Activated T-cell treated with anti-CD3 and anti-CD28 coated beads, Interleukin-2, amount 50 U/mL, for 4 hours (primary cell): ENCODE measurements at regions not wholly inside any gene's neighbourhood (a gene's known extent, or its start where the extent isn't known, plus 50 kb on each side); places are given as distances from the start of the nearest gene placed in this dataset.

ENCODE experiments used
- ATAC-seq, 2 donors: fragments of 200-7000 bp; cut with Tn5 transposase; one replicate each; pipeline ENCODE4 v1.10.0; 2021
- DNase-seq: peaks from one replicate; pipeline ENCODE4 v3.0.0-alpha.2; 2020
- H3K27me3 Mint-ChIP-seq: one replicate; pipeline ENCODE4 v1.8.0; 2021; ENCODE audit warnings: low read depth, mixed read lengths
- H3K36me3 Mint-ChIP-seq: one replicate; pipeline ENCODE4 v1.8.0; 2022; ENCODE audit warnings: mixed read lengths; ENCODE audit not compliant: insufficient read depth
- H3K4me1 Mint-ChIP-seq: one replicate; pipeline ENCODE4 v1.8.0; 2021; ENCODE audit warnings: low read depth, mixed read lengths
- H3K4me3 Mint-ChIP-seq: one replicate; pipeline ENCODE4 v1.8.0; 2021; ENCODE audit warnings: mild to moderate bottlenecking, moderate library complexity, mixed read lengths
- H3K9me3 Mint-ChIP-seq: one replicate; pipeline ENCODE4 v1.8.0; 2021; ENCODE audit warnings: mixed read lengths

- Mint-ChIP-seq H3K4me1 (peaks cover 3% of the 10 kb centered on the region), H3K9me3 (no peaks in the 10 kb centered on the region), H3K27me3 (no peaks in the 10 kb centered on the region), H3K36me3 (no peaks in the 10 kb centered on the region), H3K4me3 (no peak overlapping the region)
- DNase-seq: no peak
- no peak for ATAC-seq
Observed at GRCh38 chr20:24734139-24734538, 214.9 kb upstream of the CST7 start.

GRCh38 chr20:24735263-24735662 is 213.8 kb upstream of the CST7 start:
- no peaks in the 10 kb centered on the region for H3K27me3 Mint-ChIP-seq
- no peak overlapping the region for H3K4me3 Mint-ChIP-seq
- H3K4me1 Mint-ChIP-seq: peaks cover 14% of the 10 kb centered on the region
- H3K9me3 Mint-ChIP-seq: no peaks in the 10 kb centered on the region
- H3K36me3 Mint-ChIP-seq: no peaks in the 10 kb centered on the region
- ATAC-seq (no peak), DNase-seq (no peak)

- H3K4me1 Mint-ChIP-seq: peaks cover 18% of the 10 kb centered on the region
Observed at GRCh38 chr20:24736131-24736843, 212.8 kb upstream of the CST7 start.

GRCh38 chr20:24736844-24737211 is 212.2 kb upstream of the CST7 start:
- Mint-ChIP-seq H3K4me1 (peaks cover 18% of the 10 kb centered on the region), H3K27me3 (no peaks in the 10 kb centered on the region), H3K9me3 (no peaks in the 10 kb centered on the region), H3K36me3 (no peaks in the 10 kb centered on the region), H3K4me3 (no peak overlapping the region)
- ATAC-seq: no peak
- no peak for DNase-seq

More at GRCh38 chr20:24736131-24736843, 212.8 kb upstream of the CST7 start:
- DNase-seq: no peak
- ATAC-seq: no peak
- no peaks in the 10 kb centered on the region for H3K9me3 Mint-ChIP-seq
- H3K4me3 Mint-ChIP-seq: no peak overlapping the region
- no peaks in the 10 kb centered on the region for H3K36me3 Mint-ChIP-seq
- H3K27me3 Mint-ChIP-seq: no peaks in the 10 kb centered on the region

- H3K4me1 Mint-ChIP-seq: peaks cover 18% of the 10 kb centered on the region
- no peak for ATAC-seq
Observed at GRCh38 chr20:24737212-24737850, 211.7 kb upstream of the CST7 start.

GRCh38 chr20:24738058-24738775 is 210.9 kb upstream of the CST7 start:
- Mint-ChIP-seq H3K9me3 (no peaks in the 10 kb centered on the region), H3K27me3 (no peaks in the 10 kb centered on the region), H3K4me3 (no peak overlapping the region), H3K4me1 (peaks cover 18% of the 10 kb centered on the region), H3K36me3 (no peaks in the 10 kb centered on the region)
- ATAC-seq (no peak), DNase-seq (no peak)

More at GRCh38 chr20:24737212-24737850, 211.7 kb upstream of the CST7 start:
- no peaks in the 10 kb centered on the region for H3K36me3 Mint-ChIP-seq
- no peaks in the 10 kb centered on the region for H3K9me3 Mint-ChIP-seq
- H3K4me3 Mint-ChIP-seq: no peak overlapping the region
- no peaks in the 10 kb centered on the region for H3K27me3 Mint-ChIP-seq
- DNase-seq: no peak

GRCh38 chr20:24738981-24739633 is 210.0 kb upstream of the CST7 start:
- Mint-ChIP-seq H3K9me3 (no peaks in the 10 kb centered on the region), H3K4me3 (peak overlapping the region; percentile 58), H3K36me3 (no peaks in the 10 kb centered on the region), H3K4me1 (peaks cover 18% of the 10 kb centered on the region), H3K27me3 (no peaks in the 10 kb centered on the region)
- ATAC-seq (peak; percentile 57 to 69), DNase-seq (no peak)

- H3K27me3 Mint-ChIP-seq: no peaks in the 10 kb centered on the region
- ATAC-seq (no peak), DNase-seq (no peak)
- no peaks in the 10 kb centered on the region for H3K36me3 Mint-ChIP-seq
- peaks cover 18% of the 10 kb centered on the region for H3K4me1 Mint-ChIP-seq
- H3K9me3 Mint-ChIP-seq: no peaks in the 10 kb centered on the region
- peak overlapping the region; percentile 58 for H3K4me3 Mint-ChIP-seq
Observed at GRCh38 chr20:24739746-24740145, 209.3 kb upstream of the CST7 start.

- ATAC-seq (no peak), DNase-seq (no peak)
- no peaks in the 10 kb centered on the region for H3K9me3 Mint-ChIP-seq
- no peak overlapping the region for H3K4me3 Mint-ChIP-seq
- no peaks in the 10 kb centered on the region for H3K27me3 Mint-ChIP-seq
- peaks cover 18% of the 10 kb centered on the region for H3K4me1 Mint-ChIP-seq
- no peaks in the 10 kb centered on the region for H3K36me3 Mint-ChIP-seq
Observed at GRCh38 chr20:24741493-24742072, 207.5 kb upstream of the CST7 start.

- ATAC-seq: no peak
- no peaks in the 10 kb centered on the region for H3K9me3 Mint-ChIP-seq
- peaks cover 18% of the 10 kb centered on the region for H3K4me1 Mint-ChIP-seq
- H3K36me3 Mint-ChIP-seq: no peaks in the 10 kb centered on the region
- DNase-seq: no peak
- no peak overlapping the region for H3K4me3 Mint-ChIP-seq
- H3K27me3 Mint-ChIP-seq: peaks cover 2% of the 10 kb centered on the region
Observed at GRCh38 chr20:24742436-24742835, 206.6 kb upstream of the CST7 start.

GRCh38 chr20:24742989-24743388 is 206.1 kb upstream of the CST7 start:
- Mint-ChIP-seq H3K4me1 (peaks cover 18% of the 10 kb centered on the region), H3K27me3 (peaks cover 7% of the 10 kb centered on the region)

GRCh38 chr20:24743641-24744040 is 205.4 kb upstream of the CST7 start:
- H3K4me3 Mint-ChIP-seq: no peak overlapping the region
- peaks cover 18% of the 10 kb centered on the region for H3K4me1 Mint-ChIP-seq
- ATAC-seq (no peak), DNase-seq (no peak)
- H3K9me3 Mint-ChIP-seq: no peaks in the 10 kb centered on the region
- no peaks in the 10 kb centered on the region for H3K36me3 Mint-ChIP-seq
- peaks cover 12% of the 10 kb centered on the region for H3K27me3 Mint-ChIP-seq

More at GRCh38 chr20:24742989-24743388, 206.1 kb upstream of the CST7 start:
- ATAC-seq: no peak
- DNase-seq: no peak
- Mint-ChIP-seq H3K36me3 (no peaks in the 10 kb centered on the region), H3K9me3 (no peaks in the 10 kb centered on the region), H3K4me3 (no peak overlapping the region)

GRCh38 chr20:24744747-24745146 is 204.3 kb upstream of the CST7 start:
- DNase-seq (no peak), ATAC-seq (no peak)
- Mint-ChIP-seq H3K36me3 (no peaks in the 10 kb centered on the region), H3K27me3 (peaks cover 12% of the 10 kb centered on the region), H3K4me3 (no peak overlapping the region), H3K4me1 (peaks cover 9% of the 10 kb centered on the region), H3K9me3 (no peaks in the 10 kb centered on the region)

GRCh38 chr20:24745206-24745605 is 203.9 kb upstream of the CST7 start:
- Mint-ChIP-seq H3K9me3 (no peaks in the 10 kb centered on the region), H3K4me3 (no peak overlapping the region), H3K4me1 (peaks cover 4% of the 10 kb centered on the region), H3K36me3 (no peaks in the 10 kb centered on the region), H3K27me3 (peaks cover 12% of the 10 kb centered on the region)
- ATAC-seq (no peak), DNase-seq (no peak)
